CD14-positive monocyte (primary cell): ENCODE measurements at regions not wholly inside any gene's neighbourhood (a gene's known extent, or its start where the extent isn't known, plus 50 kb on each side); places are given as distances from the start of the nearest gene placed in this dataset.

Experiments
- DNase-seq, 3 donors: peaks; one replicate each; pipeline ENCODE4 v3.0.0-alpha.2; 2011 to 2022
- H2AFZ ChIP-seq: 2 replicates; pipeline ENCODE4 v1.6.0; 2012; ENCODE audit warnings: mild to moderate bottlenecking, low read depth, low read length, inconsistent platforms; ENCODE audit not compliant: insufficient read depth, poor library complexity, severe bottlenecking
- H3K27ac ChIP-seq, 2 donors: 1 replicate in 1 of 2; 2 replicates in 1 of 2; pipeline ENCODE4 v1.5.1; 2012 to 2013; ENCODE audit warnings: low read length in 2 of 2, control low read depth in 1 of 2, inconsistent platforms in 1 of 2, low read depth in 1 of 2, mild to moderate bottlenecking in 1 of 2
- H3K27me3 ChIP-seq, 2 donors: one replicate each; pipeline versions ENCODE4 v1.6.0 to v1.6.1; 2011 to 2013; ENCODE audit warnings: low read length in 2 of 2; ENCODE audit not compliant: control insufficient read depth in 2 of 2, insufficient read depth in 2 of 2
- H3K36me3 ChIP-seq, 2 donors: replicated peaks in 1 of 2; 1 replicate in 1 of 2; 2 replicates in 1 of 2; pipeline versions ENCODE4 v1.5.1 to v1.6.1; 2012 to 2013; ENCODE audit warnings: low read length in 2 of 2, control low read depth in 1 of 2, inconsistent platforms in 1 of 2, mild to moderate bottlenecking in 1 of 2; ENCODE audit not compliant: insufficient read depth in 2 of 2, control insufficient read depth in 1 of 2
- H3K4me1 ChIP-seq, 2 donors: 1 replicate in 1 of 2; 2 replicates in 1 of 2; pipeline versions ENCODE4 v1.5.1 to v1.6.1; 2012 to 2013; ENCODE audit warnings: low read length in 2 of 2, control low read depth in 1 of 2, inconsistent platforms in 1 of 2, mild to moderate bottlenecking in 1 of 2, moderate library complexity in 1 of 2; ENCODE audit not compliant: insufficient read depth in 2 of 2, control insufficient read depth in 1 of 2
- H3K4me2 ChIP-seq: replicated peaks from 2 replicates; pipeline ENCODE3; 2012; ENCODE audit warnings: low read length, moderate library complexity, mild to moderate bottlenecking; ENCODE audit not compliant: poor library complexity, severe bottlenecking; ENCODE audit errors: extremely low read depth
- H3K4me3 ChIP-seq, 3 experiments: fragments of 200-600 bp in 1 of 3; sonication (generic) in 1 of 3; replicated peaks in 1 of 3; 1 replicate in 2 of 3; 2 replicates in 1 of 3; pipeline ENCODE4 v1.5.1; 2011 to 2013; ENCODE audit warnings: low read length in 3 of 3, mild to moderate bottlenecking in 3 of 3, control low read depth in 2 of 3, low read depth in 2 of 3, inconsistent platforms in 1 of 3, moderate library complexity in 1 of 3
- H3K79me2 ChIP-seq: 2 replicates; pipeline ENCODE4 v1.6.0; 2012; ENCODE audit warnings: mild to moderate bottlenecking, control low read depth, inconsistent platforms, low read length, moderate library complexity; ENCODE audit not compliant: insufficient read depth
- H3K9ac ChIP-seq: 2 replicates; pipeline ENCODE4 v1.6.0; 2017; ENCODE audit warnings: low read length, mild to moderate bottlenecking; ENCODE audit not compliant: insufficient read depth, poor library complexity, severe bottlenecking
- H3K9me3 ChIP-seq, 2 donors: replicated peaks in 1 of 2; 1 replicate in 1 of 2; 2 replicates in 1 of 2; pipeline versions ENCODE4 v1.5.1 to v1.6.1; 2012 to 2013; ENCODE audit warnings: low read length in 2 of 2, control low read depth in 1 of 2; ENCODE audit not compliant: control insufficient read depth in 1 of 2, insufficient read depth in 1 of 2
- H4K20me1 ChIP-seq: 2 replicates; pipeline ENCODE4 v1.6.0; 2012; ENCODE audit warnings: mild to moderate bottlenecking, low read length, control low read depth, moderate library complexity; ENCODE audit not compliant: insufficient read depth
- H3K27ac Mint-ChIP-seq, 7 donors: one replicate each; pipeline ENCODE4 v1.8.0; 2020; ENCODE audit warnings: mild to moderate bottlenecking in 7 of 7, mixed read lengths in 7 of 7, moderate library complexity in 6 of 7, inconsistent platforms in 2 of 7
- H3K27me3 Mint-ChIP-seq, 3 donors: one replicate each; pipeline ENCODE4 v1.8.0; 2021 to 2022; ENCODE audit warnings: low read depth in 3 of 3, mild to moderate bottlenecking in 3 of 3, mixed read lengths in 3 of 3, moderate library complexity in 3 of 3, inconsistent platforms in 1 of 3
- H3K36me3 Mint-ChIP-seq, 2 donors: one replicate each; pipeline ENCODE4 v1.8.0; 2020; ENCODE audit warnings: mixed read lengths in 2 of 2, inconsistent platforms in 1 of 2, mild to moderate bottlenecking in 1 of 2
- H3K4me1 Mint-ChIP-seq: one replicate; pipeline ENCODE4 v1.8.0; 2020; ENCODE audit warnings: mild to moderate bottlenecking, mixed read lengths
- H3K4me3 Mint-ChIP-seq, 2 donors: one replicate each; pipeline ENCODE4 v1.8.0; 2020; ENCODE audit warnings: mild to moderate bottlenecking in 2 of 2, mixed read lengths in 2 of 2, moderate library complexity in 1 of 2
- H3K9me3 Mint-ChIP-seq, 7 donors: one replicate each; pipeline ENCODE4 v1.8.0; 2020 to 2022; ENCODE audit warnings: mixed read lengths in 7 of 7, mild to moderate bottlenecking in 6 of 7, moderate library complexity in 6 of 7, inconsistent platforms in 2 of 7
- CTCF ChIP-seq: fragments of 200-600 bp; IDR thresholded peaks from one replicate; pipeline ENCODE4 v1.8.0; 2022; ENCODE audit warnings: antibody characterized with exemption, mild to moderate bottlenecking
- whole genome bisulfite sequencing: methylation state at CpG from one replicate; pipeline ENCODE4 v1.1.5; 2013; ENCODE audit warnings: missing lambda C conversion rate; ENCODE audit not compliant: insufficient coverage; 5-methylcytosine and 5-hydroxymethylcytosine counted together
- intact Hi-C, 2 donors: fragments of 100-400 bp; cut with micrococcal nuclease; formaldehyde crosslinking; loops; one replicate each; pipeline versions ENCODE4 v1.15.0 to v1.15.1; 2023

- Histone ChIP-seq H3K9me3 (peaks cover 0 to 4% of the 10 kb centered on the region in 2 donors), H3K4me1 (no peaks in the 10 kb centered on the region), H3K36me3 (no peaks in the 10 kb centered on the region), H3K27ac (no peak overlapping the region), H3K4me2 (no peak overlapping the region), H3K9ac (no peak overlapping the region), H3K27me3 (no peaks in the 10 kb centered on the region), H3K4me3 (no peak overlapping the region), H3K79me2 (no peaks in the 10 kb centered on the region), H2AFZ (no peak overlapping the region), H4K20me1 (no peaks in the 10 kb centered on the region)
- no peak overlapping the region for H3K27ac Mint-ChIP-seq
- peaks cover 0 to 1% (median 0%) of the 10 kb centered on the region in 3 donors for H3K27me3 Mint-ChIP-seq
- no peak overlapping the region for H3K4me3 Mint-ChIP-seq
- no peaks in the 10 kb centered on the region for H3K4me1 Mint-ChIP-seq
- peaks cover 0 to 6% (median 0%) of the 10 kb centered on the region in 7 donors for H3K9me3 Mint-ChIP-seq
- H3K36me3 Mint-ChIP-seq: no peaks in the 10 kb centered on the region
- DNase-seq: no peak
- 86% methylated on average over 1 of the region's 1 CpG for WGBS
- intact Hi-C loops: no loop called here
- TF ChIP-seq CTCF: no peak
Observed at GRCh38 chr6:67047996-67048395, 1341.0 kb upstream of the EYS start.

GRCh38 chr6:67045076-67045475 is 1338.0 kb upstream of the EYS start:
- peaks cover 0 to 3% (median 0%) of the 10 kb centered on the region in 7 donors for H3K9me3 Mint-ChIP-seq

More at GRCh38 chr6:67045076-67045475, 1338.0 kb upstream of the EYS start:
- H3K27ac ChIP-seq: no peak overlapping the region
- intact Hi-C loops: no loop called here
- no peaks in the 10 kb centered on the region for H3K9me3 ChIP-seq
- no peak overlapping the region for H3K4me2 ChIP-seq
- no peaks in the 10 kb centered on the region for H3K4me1 Mint-ChIP-seq
- H2AFZ ChIP-seq: no peak overlapping the region
- no peaks in the 10 kb centered on the region for H3K36me3 ChIP-seq
- TF ChIP-seq CTCF: no peak
- H3K4me3 Mint-ChIP-seq: no peak overlapping the region
- no peaks in the 10 kb centered on the region for H3K27me3 ChIP-seq
- H3K4me1 ChIP-seq: no peaks in the 10 kb centered on the region
- H3K27me3 Mint-ChIP-seq: peaks cover 0 to 1% (median 0%) of the 10 kb centered on the region in 3 donors
- H3K27ac Mint-ChIP-seq: no peak overlapping the region
- H3K36me3 Mint-ChIP-seq: no peaks in the 10 kb centered on the region
- H3K9ac ChIP-seq: no peak overlapping the region
- DNase-seq: no peak
- WGBS: no CpG with 5 or more reads among the region's 3 CpGs
- H3K79me2 ChIP-seq: no peaks in the 10 kb centered on the region
- no peak overlapping the region for H3K4me3 ChIP-seq
- no peaks in the 10 kb centered on the region for H4K20me1 ChIP-seq
